Transverse colon (tissue), 4 donors: ENCODE measurements at regions not wholly inside any gene's neighbourhood (a gene's known extent, or its start where the extent isn't known, plus 50 kb on each side); places are given as distances from the start of the nearest gene placed in this dataset.

Experiments used
- DNase-seq: peaks from one replicate; pipeline ENCODE4 v3.0.0-alpha.2; 2019
- H3K27ac ChIP-seq, 4 donors: fragments of 200-600 bp; sonication (generic); 2 replicates each; pipeline ENCODE4 v1.5.1; 2016 to 2018; ENCODE audit warnings: inconsistent platforms in 4 of 4
- H3K27me3 ChIP-seq: fragments of 200-600 bp; sonication (generic); 2 replicates; pipeline ENCODE4 v1.5.1; 2017; ENCODE audit warnings: inconsistent platforms
- H3K36me3 ChIP-seq, 4 donors: fragments of 200-600 bp; sonication (generic); 2 replicates each; pipeline ENCODE4 v1.5.1; 2017 to 2019; ENCODE audit warnings: inconsistent platforms in 4 of 4
- H3K4me1 ChIP-seq, 4 donors: fragments of 200-600 bp; sonication (generic); 2 replicates each; pipeline ENCODE4 v1.5.1; 2017 to 2020; ENCODE audit warnings: inconsistent platforms in 4 of 4
- H3K4me3 ChIP-seq, 4 donors: fragments of 200-600 bp; sonication (generic); 1 replicate in 1 of 4; 2 replicates in 3 of 4; pipeline versions ENCODE4 v1.5.1 to v1.6.1; 2017 to 2019; ENCODE audit warnings: inconsistent platforms in 4 of 4
- H3K9me3 ChIP-seq, 2 donors: fragments of 200-600 bp; sonication (generic); 2 replicates each; pipeline ENCODE4 v1.5.1; 2017 to 2019; ENCODE audit warnings: inconsistent platforms in 2 of 2
- CTCF ChIP-seq, 5 experiments: fragments of 200-600 bp in 3 of 5; fragments of 450-650 bp in 2 of 5; sonication (generic) in 3 of 5; IDR thresholded peaks; 1 replicate in 2 of 5; 2 replicates in 3 of 5; pipeline ENCODE4 v1.5.1; 2016 to 2017; ENCODE audit warnings: antibody characterized with exemption in 5 of 5, inconsistent platforms in 3 of 5, mild to moderate bottlenecking in 2 of 5, moderate library complexity in 1 of 5
- EP300 ChIP-seq: sonication (generic); formaldehyde crosslinking; IDR thresholded peaks from one replicate; pipeline ENCODE4 v1.6.1; 2017; ENCODE audit warnings: antibody characterized with exemption, low read depth
- POLR2A ChIP-seq: fragments of 450-650 bp; IDR thresholded peaks from one replicate; pipeline ENCODE4 v1.6.1; 2016; ENCODE audit warnings: antibody characterized with exemption, mild to moderate bottlenecking, moderate library complexity
- POLR2AphosphoS5 ChIP-seq, 3 donors: sonication (generic); formaldehyde crosslinking; IDR thresholded peaks; one replicate each; pipeline ENCODE4 v1.6.1; 2016; ENCODE audit warnings: antibody characterized with exemption in 3 of 3
- WGBS, 2 donors: methylation state at CpG; one replicate each; pipeline ENCODE4 v1.1.5; 2018; ENCODE audit warnings: low coverage in 1 of 2; 5-methylcytosine and 5-hydroxymethylcytosine counted together
- in situ Hi-C, 4 donors: fragments of 200-750 bp; cut with MboI; loops; one replicate each; pipeline versions ENCODE4 v1.15.0 to v1.15.1; 2017; ENCODE audit warnings: low sequenced_read_pairs in 3 of 4, low pct_ligation_motif_present in 1 of 4, low pct_unique_long_range_greater_than_20kb in 1 of 4
- intact Hi-C: fragments of 100-400 bp; cut with DNase I; formaldehyde crosslinking; loops from one replicate; pipeline ENCODE4 v1.15.1; 2023; ENCODE audit warnings: low total_unique reads

DNA sequence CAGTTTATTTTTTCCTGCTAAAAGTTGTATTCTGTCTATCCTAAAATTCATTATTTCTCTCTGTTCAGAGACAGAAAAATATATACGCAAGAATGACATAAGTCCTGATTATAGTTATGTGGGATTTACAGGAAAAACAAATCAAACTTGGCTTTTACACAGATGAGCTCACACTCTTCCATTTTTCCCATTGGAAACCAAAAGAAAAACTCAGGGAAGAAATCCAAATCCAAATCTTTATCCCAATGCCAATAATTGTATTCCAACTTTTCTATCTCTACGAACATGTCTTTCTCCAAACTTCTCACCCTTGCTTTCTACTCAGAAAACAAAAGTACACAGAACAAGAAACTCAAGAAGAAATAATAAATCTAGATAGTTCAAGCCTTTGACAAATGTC lies 249.1 kb upstream of the TMEFF2 start:
- intact Hi-C loops, result no loop called here
- Histone ChIP-seq H3K36me3 (no peaks in the 10 kb centered on the region), H3K27me3 (no peaks in the 10 kb centered on the region), H3K4me3 (no peak overlapping the region), H3K27ac (no peak overlapping the region), H3K9me3 (no peaks in the 10 kb centered on the region), H3K4me1 (no peaks in the 10 kb centered on the region)
- in situ Hi-C loops, result no loop called here
- TF ChIP-seq CTCF (IDR thresholded peaks at IDR 0.05) (no peak), EP300 (no peak), POLR2A (no peak), POLR2AphosphoS5 (IDR thresholded peaks at IDR 0.05) (no peak)
- 86 to 93% methylated on average over 2 of the region's 2 CpGs for WGBS, 2 donors
- DNase-seq, result no peak

- in situ Hi-C loops (no loop called here), intact Hi-C loops (no loop called here)
- H3K4me1 ChIP-seq, result no peaks in the 10 kb centered on the region
- no peaks in the 10 kb centered on the region for H3K27me3 ChIP-seq
- no peak for DNase-seq
- H3K27ac ChIP-seq, result no peak overlapping the region
- H3K36me3 ChIP-seq, result no peaks in the 10 kb centered on the region
- TF ChIP-seq CTCF (IDR thresholded peaks at IDR 0.05), result no peak
- no peak for TF ChIP-seq POLR2AphosphoS5 (IDR thresholded peaks at IDR 0.05)
- no peak for TF ChIP-seq POLR2A
- TF ChIP-seq EP300, result no peak
- H3K9me3 ChIP-seq, result no peaks in the 10 kb centered on the region
- 65 to 80% methylated on average over 1 of the region's 1 CpG for WGBS, 2 donors
- H3K4me3 ChIP-seq, result no peak overlapping the region
Observed at GRCh38 chr2:192438239-192438638, 243.5 kb upstream of the TMEFF2 start.

GRCh38 chr2:192437653-192438052 lies 242.9 kb upstream of the TMEFF2 start:
- Histone ChIP-seq H3K36me3 (no peaks in the 10 kb centered on the region), H3K4me1 (no peaks in the 10 kb centered on the region), H3K9me3 (no peaks in the 10 kb centered on the region), H3K27ac (no peak overlapping the region), H3K27me3 (no peaks in the 10 kb centered on the region), H3K4me3 (no peak overlapping the region)
- intact Hi-C loops, result no loop called here
- no peak for TF ChIP-seq EP300
- no peak for TF ChIP-seq POLR2A
- no peak for TF ChIP-seq POLR2AphosphoS5 (IDR thresholded peaks at IDR 0.05)
- in situ Hi-C loops, result no loop called here
- no peak for DNase-seq
- 42 to 43% methylated on average over 4 of the region's 4 CpGs for whole genome bisulfite sequencing, 2 donors

- H3K9me3 ChIP-seq, result no peaks in the 10 kb centered on the region
- no peak for TF ChIP-seq CTCF (IDR thresholded peaks at IDR 0.05)
- no peak for TF ChIP-seq EP300
- no peak for TF ChIP-seq POLR2AphosphoS5 (IDR thresholded peaks at IDR 0.05)
- no peak for TF ChIP-seq POLR2A
- no peak overlapping the region for H3K27ac ChIP-seq
- H3K4me3 ChIP-seq, result no peak overlapping the region
- no peak for DNase-seq
- 59 to 63% methylated on average over 3 to 4 of the region's 4 CpGs for WGBS, 2 donors
- no peaks in the 10 kb centered on the region for H3K36me3 ChIP-seq
- intact Hi-C loops (no loop called here), in situ Hi-C loops (no loop called here)
- H3K27me3 ChIP-seq, result no peaks in the 10 kb centered on the region
- H3K4me1 ChIP-seq, result no peaks in the 10 kb centered on the region
Observed at GRCh38 chr2:192424243-192424642, 229.5 kb upstream of the TMEFF2 start.

DNA sequence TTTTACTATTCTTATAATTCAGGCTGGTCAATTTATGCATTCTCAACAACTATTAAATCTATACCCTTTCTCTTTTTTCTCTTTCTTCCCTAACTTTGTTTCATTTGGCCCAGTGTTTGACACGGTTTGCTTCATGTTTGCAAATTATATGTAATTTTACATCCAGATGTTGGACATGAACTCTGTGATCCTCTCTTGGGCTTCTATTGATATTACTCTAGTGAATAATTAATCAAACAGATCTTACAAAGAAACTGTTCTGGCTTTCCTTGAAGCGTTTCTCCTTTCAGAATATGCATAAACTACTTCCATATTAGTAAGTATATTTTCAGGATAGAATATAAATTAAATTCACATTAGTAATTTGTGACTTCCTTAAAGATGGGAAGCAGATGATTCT lies 225.1 kb upstream of the TMEFF2 start:
- TF ChIP-seq POLR2A (no peak), CTCF (IDR thresholded peaks at IDR 0.05) (no peak), POLR2AphosphoS5 (IDR thresholded peaks at IDR 0.05) (no peak), EP300 (no peak)
- Histone ChIP-seq H3K36me3 (no peaks in the 10 kb centered on the region), H3K9me3 (no peaks in the 10 kb centered on the region), H3K4me1 (no peaks in the 10 kb centered on the region), H3K4me3 (no peak overlapping the region), H3K27me3 (no peaks in the 10 kb centered on the region), H3K27ac (no peak overlapping the region)
- WGBS, 2 donors, result 43 to 54% methylated on average over 2 of the region's 2 CpGs
- no peak for DNase-seq
- intact Hi-C loops, result no loop called here
- in situ Hi-C loops, result no loop called here
